ENCODE measurements at regions not wholly inside any gene's neighbourhood (a gene's known extent, or its start where the extent isn't known, plus 50 kb on each side); places are given as distances from the start of the nearest gene placed in this dataset.

DNA sequence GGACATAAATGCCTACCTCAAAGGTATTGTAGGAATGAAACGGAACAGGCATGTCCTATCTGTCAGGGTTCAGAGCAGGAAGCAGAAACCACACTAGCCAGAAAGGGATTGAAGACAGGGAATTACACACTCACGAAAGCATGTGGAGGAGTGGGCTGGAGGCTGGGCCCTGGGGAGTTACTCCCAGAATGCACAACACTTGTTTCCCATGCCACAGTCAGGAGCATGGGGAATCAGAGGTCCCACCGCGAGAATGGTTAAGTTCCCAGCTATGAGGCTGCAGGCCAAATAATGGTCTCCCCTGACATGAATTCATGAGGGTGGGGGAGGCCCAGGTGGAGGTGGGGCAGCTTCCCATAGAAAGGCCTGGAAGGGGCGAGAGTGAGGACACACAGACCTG lies 212.7 kb downstream of the HERPUD2 start:
- TF ChIP-seq, protein P1, sequence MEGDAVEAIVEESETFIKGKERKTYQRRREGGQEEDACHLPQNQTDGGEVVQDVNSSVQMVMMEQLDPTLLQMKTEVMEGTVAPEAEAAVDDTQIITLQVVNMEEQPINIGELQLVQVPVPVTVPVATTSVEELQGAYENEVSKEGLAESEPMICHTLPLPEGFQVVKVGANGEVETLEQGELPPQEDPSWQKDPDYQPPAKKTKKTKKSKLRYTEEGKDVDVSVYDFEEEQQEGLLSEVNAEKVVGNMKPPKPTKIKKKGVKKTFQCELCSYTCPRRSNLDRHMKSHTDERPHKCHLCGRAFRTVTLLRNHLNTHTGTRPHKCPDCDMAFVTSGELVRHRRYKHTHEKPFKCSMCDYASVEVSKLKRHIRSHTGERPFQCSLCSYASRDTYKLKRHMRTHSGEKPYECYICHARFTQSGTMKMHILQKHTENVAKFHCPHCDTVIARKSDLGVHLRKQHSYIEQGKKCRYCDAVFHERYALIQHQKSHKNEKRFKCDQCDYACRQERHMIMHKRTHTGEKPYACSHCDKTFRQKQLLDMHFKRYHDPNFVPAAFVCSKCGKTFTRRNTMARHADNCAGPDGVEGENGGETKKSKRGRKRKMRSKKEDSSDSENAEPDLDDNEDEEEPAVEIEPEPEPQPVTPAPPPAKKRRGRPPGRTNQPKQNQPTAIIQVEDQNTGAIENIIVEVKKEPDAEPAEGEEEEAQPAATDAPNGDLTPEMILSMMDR (conservative IDR thresholded peaks at IDR 0.05; ENCODE audit: low read depth, low read length) = no peak
- TF ChIP-seq EZH2 (IDR thresholded peaks at IDR 0.05; ENCODE audit: borderline replicate concordance, low read depth, low read length, poor library complexity, severe bottlenecking) = no peak
